ENCODE measurements at regions not wholly inside any gene's neighbourhood (a gene's known extent, or its start where the extent isn't known, plus 50 kb on each side); places are given as distances from the start of the nearest gene placed in this dataset.

DNA sequence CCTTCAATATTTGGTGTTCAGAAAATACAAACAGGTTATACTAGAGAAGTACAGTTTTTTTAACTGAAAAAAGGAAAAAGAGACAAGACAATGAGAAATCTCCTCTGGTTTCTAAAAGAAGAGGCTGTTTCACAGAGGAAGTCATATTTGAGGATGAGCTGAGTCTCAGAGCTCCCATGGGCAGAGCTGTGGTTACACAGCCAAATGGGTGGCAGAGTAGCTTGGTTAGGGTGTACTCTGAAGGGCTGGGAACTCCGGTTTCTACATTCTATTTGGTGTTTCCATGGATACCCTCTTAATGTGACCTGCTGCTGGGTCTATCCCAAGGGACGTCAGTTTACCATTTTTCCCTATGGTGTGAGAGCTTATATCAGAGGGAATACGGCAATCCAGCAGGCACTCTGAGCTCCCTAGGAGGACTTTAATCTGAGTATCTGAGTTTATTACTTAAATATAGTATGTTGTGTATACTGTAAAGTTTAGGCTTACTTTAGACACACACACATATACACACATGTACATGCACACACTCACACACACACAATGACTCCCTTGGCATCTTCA is 74.2 kb downstream of the CYRIA start:
- TF ChIP-seq, protein P1, sequence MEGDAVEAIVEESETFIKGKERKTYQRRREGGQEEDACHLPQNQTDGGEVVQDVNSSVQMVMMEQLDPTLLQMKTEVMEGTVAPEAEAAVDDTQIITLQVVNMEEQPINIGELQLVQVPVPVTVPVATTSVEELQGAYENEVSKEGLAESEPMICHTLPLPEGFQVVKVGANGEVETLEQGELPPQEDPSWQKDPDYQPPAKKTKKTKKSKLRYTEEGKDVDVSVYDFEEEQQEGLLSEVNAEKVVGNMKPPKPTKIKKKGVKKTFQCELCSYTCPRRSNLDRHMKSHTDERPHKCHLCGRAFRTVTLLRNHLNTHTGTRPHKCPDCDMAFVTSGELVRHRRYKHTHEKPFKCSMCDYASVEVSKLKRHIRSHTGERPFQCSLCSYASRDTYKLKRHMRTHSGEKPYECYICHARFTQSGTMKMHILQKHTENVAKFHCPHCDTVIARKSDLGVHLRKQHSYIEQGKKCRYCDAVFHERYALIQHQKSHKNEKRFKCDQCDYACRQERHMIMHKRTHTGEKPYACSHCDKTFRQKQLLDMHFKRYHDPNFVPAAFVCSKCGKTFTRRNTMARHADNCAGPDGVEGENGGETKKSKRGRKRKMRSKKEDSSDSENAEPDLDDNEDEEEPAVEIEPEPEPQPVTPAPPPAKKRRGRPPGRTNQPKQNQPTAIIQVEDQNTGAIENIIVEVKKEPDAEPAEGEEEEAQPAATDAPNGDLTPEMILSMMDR (IDR thresholded peaks at IDR 0.05): no peak
- TF ChIP-seq POLR2AphosphoS5 (IDR thresholded peaks at IDR 0.05; ENCODE audit: insufficient read depth in 1 of 2, low read depth in 1 of 2): no peak
